ENCODE measurements at regions not wholly inside any gene's neighbourhood (a gene's known extent, or its start where the extent isn't known, plus 50 kb on each side); places are given as distances from the start of the nearest gene placed in this dataset.

- Histone ChIP-seq H3K36me3 (no peaks in the 10 kb centered on the region), H3K27me3 (no peaks in the 10 kb centered on the region), H3K4me1 (no peaks in the 10 kb centered on the region), H3K27ac (no peak overlapping the region), H3K4me3 (no peak overlapping the region), H3K9me3 (no peaks in the 10 kb centered on the region)
- ATAC-seq (no peak), DNase-seq (no peak)
- intact Hi-C loops (cut with DNase I), result no loop called here
- TF ChIP-seq CTCF (IDR thresholded peaks at IDR 0.05), result no peak
These were observed 1015.4 kb downstream of the AMY1C start for GRCh38 chr1:104765085-104765484.

- Histone ChIP-seq H3K36me3 (no peaks in the 10 kb centered on the region), H3K9me3 (no peaks in the 10 kb centered on the region), H3K27me3 (no peaks in the 10 kb centered on the region), H3K4me1 (no peaks in the 10 kb centered on the region), H3K4me3 (no peak overlapping the region), H3K27ac (no peak overlapping the region)
- DNase-seq (no peak), ATAC-seq (no peak)
- TF ChIP-seq CTCF (IDR thresholded peaks at IDR 0.05), result no peak
- intact Hi-C loops (cut with DNase I), result no loop called here
These were observed 1018.8 kb downstream of the AMY1C start for GRCh38 chr1:104768466-104768865.

DNA sequence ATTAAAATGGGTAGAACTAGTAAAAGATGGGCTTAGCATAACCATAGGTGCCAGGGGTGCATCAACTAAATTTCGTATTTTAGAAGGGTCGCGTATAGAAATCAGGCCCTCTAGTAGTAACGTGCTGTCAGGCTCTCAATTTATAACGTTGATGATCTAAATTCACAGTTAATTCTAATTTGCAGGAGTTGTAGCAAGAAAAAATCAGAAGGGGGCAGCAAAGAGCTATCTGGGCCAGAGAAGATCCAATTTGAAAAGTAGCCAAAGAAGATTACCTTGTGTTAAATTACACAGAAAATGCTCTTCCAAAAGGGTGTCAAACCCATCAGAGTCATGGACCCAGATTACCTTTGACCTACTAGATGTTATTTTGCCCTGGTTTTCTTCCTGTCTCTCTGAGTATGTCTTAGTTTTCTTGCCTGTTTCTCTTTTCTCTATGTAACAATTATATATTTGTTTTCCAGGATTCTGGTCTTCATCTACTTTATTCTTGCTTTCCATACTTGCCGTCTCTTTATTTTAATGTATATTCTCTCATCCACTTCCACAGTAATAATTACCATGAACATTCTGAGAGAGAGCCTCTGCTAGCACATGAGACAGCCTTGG lies 1030.9 kb downstream of the AMY1C start:
- no peak for DNase-seq
- no peak overlapping the region for H3K4me3 ChIP-seq
- H3K9me3 ChIP-seq, result no peaks in the 10 kb centered on the region
- no peaks in the 10 kb centered on the region for H3K36me3 ChIP-seq
- no peaks in the 10 kb centered on the region for H3K4me1 ChIP-seq
- peak; percentile 72 for TF ChIP-seq CTCF (IDR thresholded peaks at IDR 0.05)
- peaks cover 3% of the 10 kb centered on the region for H3K27me3 ChIP-seq
- intact Hi-C loops (cut with DNase I), result no loop called here
- no peak for ATAC-seq
- no peak overlapping the region for H3K27ac ChIP-seq

DNA sequence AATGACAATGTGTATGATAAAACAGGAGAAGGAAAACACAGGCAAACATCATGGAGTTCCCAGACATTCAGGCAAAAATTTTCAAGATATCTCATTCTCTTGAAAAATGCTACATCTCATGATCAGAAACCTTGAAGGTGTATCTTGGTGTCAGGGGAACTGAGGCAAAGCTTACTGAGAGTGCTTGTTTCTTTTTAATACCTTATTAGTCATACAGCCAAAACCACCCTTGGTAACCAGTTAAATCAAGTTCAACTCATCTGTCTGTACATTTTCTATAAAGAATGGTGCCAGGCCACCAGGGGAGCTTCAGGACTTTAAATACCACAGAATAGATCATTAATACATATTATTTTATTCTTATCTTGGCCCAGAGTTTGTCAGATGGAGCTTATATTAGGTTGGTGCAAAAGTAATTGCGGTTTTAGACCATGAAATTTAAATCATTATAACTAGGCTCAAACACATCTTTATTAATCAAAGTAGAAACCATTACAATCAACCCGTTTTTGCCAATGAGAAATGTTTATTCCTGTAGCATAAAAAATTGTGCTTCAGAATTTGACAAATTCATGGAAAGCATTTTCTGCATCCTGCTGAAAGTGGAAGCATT lies 1036.0 kb downstream of the AMY1C start:
- H3K36me3 ChIP-seq, result no peaks in the 10 kb centered on the region
- H3K27me3 ChIP-seq, result no peaks in the 10 kb centered on the region
- TF ChIP-seq CTCF (IDR thresholded peaks at IDR 0.05), result no peak
- H3K4me3 ChIP-seq, result no peak overlapping the region
- H3K4me1 ChIP-seq, result no peaks in the 10 kb centered on the region
- no peak overlapping the region for H3K27ac ChIP-seq
- intact Hi-C loops (cut with DNase I), result no loop called here
- H3K9me3 ChIP-seq, result no peaks in the 10 kb centered on the region
- DNase-seq (no peak), ATAC-seq (no peak)

- TF ChIP-seq CTCF (IDR thresholded peaks at IDR 0.05), result no peak
- peak; percentile 51 for DNase-seq
- no peaks in the 10 kb centered on the region for H3K36me3 ChIP-seq
- intact Hi-C loops (cut with DNase I), result no loop called here
- no peaks in the 10 kb centered on the region for H3K4me1 ChIP-seq
- ATAC-seq, result peak; percentile 10
- H3K9me3 ChIP-seq, result no peaks in the 10 kb centered on the region
- no peak overlapping the region for H3K4me3 ChIP-seq
- no peaks in the 10 kb centered on the region for H3K27me3 ChIP-seq
- no peak overlapping the region for H3K27ac ChIP-seq
These were observed 1038.3 kb downstream of the AMY1C start for GRCh38 chr1:104787866-104788510.

All from upper lobe of right lung (tissue), 1 donor.